ENCODE measurements at regions not wholly inside any gene's neighbourhood (a gene's known extent, or its start where the extent isn't known, plus 50 kb on each side); places are given as distances from the start of the nearest gene placed in this dataset.

DNA sequence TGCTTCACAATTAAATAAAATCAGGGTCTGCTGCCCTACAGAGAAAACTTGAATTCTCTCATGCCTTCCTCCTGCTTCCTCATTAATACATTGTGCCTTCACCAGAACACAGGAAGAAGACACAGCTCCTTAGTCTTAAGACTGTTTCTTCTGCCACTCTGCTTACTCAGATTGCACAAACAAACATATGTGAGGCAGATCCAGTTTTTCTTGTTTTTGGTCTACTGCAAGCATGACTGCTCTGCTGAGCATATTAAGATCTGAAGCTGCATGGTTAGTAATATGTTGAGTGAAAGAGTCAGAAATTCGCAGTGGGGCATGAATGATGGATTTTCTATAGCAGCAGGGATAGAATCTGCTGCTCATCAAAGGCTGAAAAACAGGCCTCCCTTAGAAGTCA, 321.1 kb upstream of the STXBP6 start:
- TF ChIP-seq EZH2 (IDR thresholded peaks at IDR 0.05; ENCODE audit: borderline replicate concordance, low read length): no peak
- TF ChIP-seq, protein P1, sequence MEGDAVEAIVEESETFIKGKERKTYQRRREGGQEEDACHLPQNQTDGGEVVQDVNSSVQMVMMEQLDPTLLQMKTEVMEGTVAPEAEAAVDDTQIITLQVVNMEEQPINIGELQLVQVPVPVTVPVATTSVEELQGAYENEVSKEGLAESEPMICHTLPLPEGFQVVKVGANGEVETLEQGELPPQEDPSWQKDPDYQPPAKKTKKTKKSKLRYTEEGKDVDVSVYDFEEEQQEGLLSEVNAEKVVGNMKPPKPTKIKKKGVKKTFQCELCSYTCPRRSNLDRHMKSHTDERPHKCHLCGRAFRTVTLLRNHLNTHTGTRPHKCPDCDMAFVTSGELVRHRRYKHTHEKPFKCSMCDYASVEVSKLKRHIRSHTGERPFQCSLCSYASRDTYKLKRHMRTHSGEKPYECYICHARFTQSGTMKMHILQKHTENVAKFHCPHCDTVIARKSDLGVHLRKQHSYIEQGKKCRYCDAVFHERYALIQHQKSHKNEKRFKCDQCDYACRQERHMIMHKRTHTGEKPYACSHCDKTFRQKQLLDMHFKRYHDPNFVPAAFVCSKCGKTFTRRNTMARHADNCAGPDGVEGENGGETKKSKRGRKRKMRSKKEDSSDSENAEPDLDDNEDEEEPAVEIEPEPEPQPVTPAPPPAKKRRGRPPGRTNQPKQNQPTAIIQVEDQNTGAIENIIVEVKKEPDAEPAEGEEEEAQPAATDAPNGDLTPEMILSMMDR (conservative IDR thresholded peaks at IDR 0.05 in 1 of 2, IDR thresholded peaks at IDR 0.05 in 1 of 2; ENCODE audit: extremely low read depth in 1 of 2, insufficient read depth in 1 of 2, low read depth in 1 of 2, low read length in 2 of 2): no peak
